ENCODE measurements at regions not wholly inside any gene's neighbourhood (a gene's known extent, or its start where the extent isn't known, plus 50 kb on each side); places are given as distances from the start of the nearest gene placed in this dataset.

- TF ChIP-seq JUND (IDR thresholded peaks at IDR 0.05; ENCODE audit: low read depth, low read length) (no peak), TAF1 (IDR thresholded peaks at IDR 0.05; ENCODE audit: borderline replicate concordance, low read depth, low read length) (no peak), MXI1 (IDR thresholded peaks at IDR 0.05; ENCODE audit: low read depth, low read length) (no peak), MAX (IDR thresholded peaks at IDR 0.05; ENCODE audit: low read depth, low read length) (no peak), CTCF (IDR thresholded peaks at IDR 0.05 in 2 of 3, conservative IDR thresholded peaks at IDR 0.05 in 1 of 3; ENCODE audit: control insufficient read depth in 2 of 3, extremely low read depth in 1 of 3, insufficient read depth in 1 of 3, low read depth in 3 of 3, low read length in 3 of 3) (no peak), HCFC1 (IDR thresholded peaks at IDR 0.05; ENCODE audit: low read length) (no peak), ZNF384 (IDR thresholded peaks at IDR 0.05; ENCODE audit: borderline replicate concordance, low read depth, low read length) (no peak), SPI1 (IDR thresholded peaks at IDR 0.05; ENCODE audit: borderline replicate concordance, insufficient read depth, low read depth, low read length) (no peak), LARP7 (IDR thresholded peaks at IDR 0.05) (no peak), ATF2 (IDR thresholded peaks at IDR 0.05; ENCODE audit: low read length) (no peak), CHD1 (IDR thresholded peaks at IDR 0.05; ENCODE audit: low read depth, low read length) (no peak)
These were observed 1171.6 kb upstream of the CDH18 start for GRCh38 chr5:21159510-21160059.

Measured in GM12878 (cell line).